ENCODE measurements at regions not wholly inside any gene's neighbourhood (a gene's known extent, or its start where the extent isn't known, plus 50 kb on each side); places are given as distances from the start of the nearest gene placed in this dataset.

DNA sequence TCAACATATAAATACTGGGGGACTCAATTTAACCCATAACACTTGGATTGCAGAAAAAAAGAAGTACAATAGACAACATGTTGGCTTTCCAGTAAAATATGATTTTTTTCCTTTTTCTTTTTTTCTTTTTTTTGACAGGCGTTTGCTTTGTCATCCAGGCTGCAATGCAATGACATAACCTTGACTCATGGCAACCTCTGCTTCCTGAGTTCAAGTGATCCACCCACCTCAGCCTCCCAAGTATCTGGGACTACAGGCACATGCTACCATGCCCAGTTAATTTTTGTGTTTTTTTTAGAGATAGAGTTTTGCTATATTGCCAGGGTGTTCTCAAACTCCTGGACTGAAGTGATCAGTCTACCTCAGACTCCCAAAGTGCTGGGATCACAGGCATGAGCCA lies 1512.0 kb upstream of the PRMT6 start:
- H2BK15ac ChIP-seq (ENCODE audit: low read depth, low read length), result no peak overlapping the region
- H2AFZ ChIP-seq (ENCODE audit: low read length), result no peak overlapping the region
- no peak for DNase-seq
- Mint-ChIP-seq H3K27ac (no peak overlapping the region), H3K4me1 (peaks cover 1 to 7% of the 10 kb centered on the region in 2 experiments; a peak in 3 of 4 replicates), H3K27me3 (ENCODE audit: low read depth) (no peaks in the 10 kb centered on the region; the same call in 1 of the 2 replicates), H3K9me3 (peaks cover 8 to 10% of the 10 kb centered on the region in 2 experiments), H3K36me3 (ENCODE audit: insufficient read depth in 1 of 3, low read depth in 3 of 3) (peaks cover 2 to 11% (median 5%) of the 10 kb centered on the region in 3 experiments; a peak in 5 of 7 replicates), H3K4me3 (no peak overlapping the region)
- no peak overlapping the region for H4K5ac ChIP-seq (ENCODE audit: insufficient read length, low read depth, low read length)
- no peak overlapping the region for H2AK5ac ChIP-seq (ENCODE audit: insufficient read length, low read length)
- H3K4me2 ChIP-seq (ENCODE audit: insufficient read depth, insufficient read length, low read length), result no peak overlapping the region
- no peaks in the 10 kb centered on the region for H3K79me1 ChIP-seq (ENCODE audit: insufficient read depth, low read depth, low read length, poor library complexity, severe bottlenecking)
- H3K23ac ChIP-seq (ENCODE audit: insufficient read length, low read depth, low read length), result no peak overlapping the region
- H3K27ac ChIP-seq (ENCODE audit: insufficient read length, low read depth, low read length), result no peak overlapping the region
- no peak overlapping the region for H3K18ac ChIP-seq (ENCODE audit: insufficient read length, low read depth, low read length)
- no peak overlapping the region for H2BK120ac ChIP-seq (ENCODE audit: low read depth, low read length, poor library complexity, severe bottlenecking)
- no peak overlapping the region for H2BK12ac ChIP-seq (ENCODE audit: insufficient read length, low read depth, low read length)
- no peaks in the 10 kb centered on the region for H3K9me3 ChIP-seq (ENCODE audit: control insufficient read depth, low read depth, low read length)
- H2BK20ac ChIP-seq (ENCODE audit: low read depth, low read length, poor library complexity, severe bottlenecking), result no peak overlapping the region
- TF ChIP-seq CTCF (conservative IDR thresholded peaks at IDR 0.05), result no peak
- H4K8ac ChIP-seq (replicated peaks; ENCODE audit: insufficient read length, low read depth, low read length), result no peak overlapping the region
- H3K4me1 ChIP-seq (ENCODE audit: insufficient read depth, low read length), result no peaks in the 10 kb centered on the region
- no peaks in the 10 kb centered on the region for H3K27me3 ChIP-seq (ENCODE audit: insufficient read depth, low read length)
- no peak overlapping the region for H3K56ac ChIP-seq (ENCODE audit: insufficient read length, low read depth, low read length)
- no peaks in the 10 kb centered on the region for H3K79me2 ChIP-seq (ENCODE audit: insufficient read depth, low read length)
- H3T11ph ChIP-seq (ENCODE audit: low read length), result no peak overlapping the region
- H2BK5ac ChIP-seq (ENCODE audit: insufficient read length, low read length), result no peak overlapping the region
- H3K23me2 ChIP-seq (ENCODE audit: insufficient read length, low read depth, low read length, poor library complexity, severe bottlenecking), result no peaks in the 10 kb centered on the region
- no peaks in the 10 kb centered on the region for H4K20me1 ChIP-seq (ENCODE audit: control insufficient read depth, insufficient read depth, insufficient read length)
- no peak overlapping the region for H4K91ac ChIP-seq (ENCODE audit: insufficient read length, low read depth, low read length)
- no peak overlapping the region for H3K14ac ChIP-seq (ENCODE audit: insufficient read depth, low read length)
- no peak overlapping the region for H3K9ac ChIP-seq (ENCODE audit: extremely low read depth, insufficient read length, low read length)
- H3K4ac ChIP-seq (ENCODE audit: low read depth, low read length), result no peak overlapping the region
- WGBS (ENCODE audit: extremely low coverage, insufficient read length, low lambda C conversion rate), result no CpG with 5 or more reads among the region's 1 CpG

Measured in H9 (cell line).